HCT116 (cell line): ENCODE measurements at regions not wholly inside any gene's neighbourhood (a gene's known extent, or its start where the extent isn't known, plus 50 kb on each side); places are given as distances from the start of the nearest gene placed in this dataset.

Source experiments
- CEBPB ChIP-seq: IDR thresholded peaks from 2 replicates; pipeline ENCODE4 v1.6.1; 2012; ENCODE audit warnings: low read depth
- POLR2A ChIP-seq: IDR thresholded peaks from 2 replicates; pipeline ENCODE4 v1.7.0; 2011; ENCODE audit warnings: borderline replicate concordance; ENCODE audit not compliant: insufficient read depth, insufficient read length; ENCODE audit errors: extremely low read depth

GRCh38 chr20:48124960-48125359, 339.7 kb upstream of the SULF2 start:
- TF ChIP-seq CEBPB (no peak), POLR2A (no peak)
